ENCODE measurements at regions not wholly inside any gene's neighbourhood (a gene's known extent, or its start where the extent isn't known, plus 50 kb on each side); places are given as distances from the start of the nearest gene placed in this dataset.

GRCh38 chr5:57002959-57003485 is 51.1 kb upstream of the MIER3 start:
- TF ChIP-seq CTCF (conservative IDR thresholded peaks at IDR 0.05; ENCODE audit: low read depth, low read length) (no peak), ELK1 (IDR thresholded peaks at IDR 0.05; ENCODE audit: borderline replicate concordance, low read depth, low read length) (no peak), MAZ (IDR thresholded peaks at IDR 0.05; ENCODE audit: borderline replicate concordance, low read depth, low read length) (no peak), POLR2A (IDR thresholded peaks at IDR 0.05; ENCODE audit: low read depth, low read length) (no peak), USF2 (IDR thresholded peaks at IDR 0.05; ENCODE audit: low read depth, low read length) (no peak), FOS (IDR thresholded peaks at IDR 0.05; ENCODE audit: low read depth, low read length) (no peak), CHD1 (IDR thresholded peaks at IDR 0.05; ENCODE audit: low read depth, low read length) (no peak), RFX5 (IDR thresholded peaks at IDR 0.05; ENCODE audit: low read depth, low read length) (no peak), BHLHE40 (IDR thresholded peaks at IDR 0.05; ENCODE audit: low read depth, low read length) (no peak), MXI1 (IDR thresholded peaks at IDR 0.05; ENCODE audit: borderline replicate concordance, low read depth, low read length) (no peak), CEBPB (IDR thresholded peaks at IDR 0.05; ENCODE audit: low read depth, low read length) (no peak)

Data from IMR-90 (cell line).